Vagina (tissue), 2 donors: ENCODE measurements at regions not wholly inside any gene's neighbourhood (a gene's known extent, or its start where the extent isn't known, plus 50 kb on each side); places are given as distances from the start of the nearest gene placed in this dataset.

Source experiments
- DNase-seq, 2 donors: peaks; one replicate each; pipeline ENCODE4 v3.0.0-alpha.2; 2017; ENCODE audit errors: extremely low spot score in 2 of 2
- H3K27ac ChIP-seq: fragments of 200-600 bp; sonication (generic); one replicate; pipeline ENCODE4 v1.5.1; 2019
- H3K27me3 ChIP-seq: fragments of 200-600 bp; sonication (generic); one replicate; pipeline ENCODE4 v1.5.1; 2019
- H3K36me3 ChIP-seq, 2 donors: fragments of 200-600 bp; sonication (generic); one replicate each; pipeline ENCODE4 v1.5.1; 2017 to 2019
- H3K4me1 ChIP-seq: fragments of 200-600 bp; sonication (generic); one replicate; pipeline ENCODE4 v1.5.1; 2019
- H3K4me3 ChIP-seq, 2 donors: fragments of 200-600 bp; sonication (generic); 1 replicate in 1 of 2; 2 replicates in 1 of 2; pipeline ENCODE4 v1.5.1; 2016 to 2019
- H3K9me3 ChIP-seq: fragments of 200-600 bp; sonication (generic); one replicate; pipeline ENCODE4 v1.5.1; 2019
- POLR2A ChIP-seq, 2 donors: fragments of 450-650 bp; IDR thresholded peaks; one replicate each; pipeline ENCODE4 v1.6.1; 2017; ENCODE audit warnings: antibody characterized with exemption in 2 of 2, mild to moderate bottlenecking in 2 of 2, moderate library complexity in 2 of 2
- POLR2AphosphoS5 ChIP-seq, 2 donors: sonication (generic); formaldehyde crosslinking; IDR thresholded peaks; one replicate each; pipeline ENCODE4 v1.9.0; 2017; ENCODE audit warnings: antibody characterized with exemption in 2 of 2, mild to moderate bottlenecking in 2 of 2, low read depth in 1 of 2; ENCODE audit not compliant: insufficient read depth in 1 of 2
- intact Hi-C: fragments of 100-400 bp; cut with DNase I; formaldehyde crosslinking; loops from one replicate; pipeline ENCODE4 v1.15.1; 2023
- TF ChIP-seq, protein P1 (sequence below), 3 experiments: fragments of 450-650 bp in 2 of 3; fragments of 200-600 bp in 1 of 3; sonication (generic) in 1 of 3; IDR thresholded peaks; one replicate each; pipeline ENCODE4 v1.5.1; 2017 to 2019; ENCODE audit warnings: antibody characterized with exemption in 3 of 3, mild to moderate bottlenecking in 2 of 3, moderate library complexity in 2 of 3

GRCh38 chr16:48478393-48478792 is 93.2 kb upstream of the SIAH1 start:
- intact Hi-C loops, result no loop called here
- no peak for DNase-seq
- H3K27me3 ChIP-seq, result no peaks in the 10 kb centered on the region
- H3K4me3 ChIP-seq, result no peak overlapping the region
- no peaks in the 10 kb centered on the region for H3K4me1 ChIP-seq
- H3K36me3 ChIP-seq, result no peaks in the 10 kb centered on the region
- no peak overlapping the region for H3K27ac ChIP-seq
- TF ChIP-seq POLR2AphosphoS5 (IDR thresholded peaks at IDR 0.05; ENCODE audit: insufficient read depth in 1 of 2, low read depth in 1 of 2) (no peak), POLR2A (IDR thresholded peaks at IDR 0.05) (no peak)
- TF ChIP-seq, protein P1, sequence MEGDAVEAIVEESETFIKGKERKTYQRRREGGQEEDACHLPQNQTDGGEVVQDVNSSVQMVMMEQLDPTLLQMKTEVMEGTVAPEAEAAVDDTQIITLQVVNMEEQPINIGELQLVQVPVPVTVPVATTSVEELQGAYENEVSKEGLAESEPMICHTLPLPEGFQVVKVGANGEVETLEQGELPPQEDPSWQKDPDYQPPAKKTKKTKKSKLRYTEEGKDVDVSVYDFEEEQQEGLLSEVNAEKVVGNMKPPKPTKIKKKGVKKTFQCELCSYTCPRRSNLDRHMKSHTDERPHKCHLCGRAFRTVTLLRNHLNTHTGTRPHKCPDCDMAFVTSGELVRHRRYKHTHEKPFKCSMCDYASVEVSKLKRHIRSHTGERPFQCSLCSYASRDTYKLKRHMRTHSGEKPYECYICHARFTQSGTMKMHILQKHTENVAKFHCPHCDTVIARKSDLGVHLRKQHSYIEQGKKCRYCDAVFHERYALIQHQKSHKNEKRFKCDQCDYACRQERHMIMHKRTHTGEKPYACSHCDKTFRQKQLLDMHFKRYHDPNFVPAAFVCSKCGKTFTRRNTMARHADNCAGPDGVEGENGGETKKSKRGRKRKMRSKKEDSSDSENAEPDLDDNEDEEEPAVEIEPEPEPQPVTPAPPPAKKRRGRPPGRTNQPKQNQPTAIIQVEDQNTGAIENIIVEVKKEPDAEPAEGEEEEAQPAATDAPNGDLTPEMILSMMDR (IDR thresholded peaks at IDR 0.05), result no peak
- H3K9me3 ChIP-seq, result no peaks in the 10 kb centered on the region

DNA sequence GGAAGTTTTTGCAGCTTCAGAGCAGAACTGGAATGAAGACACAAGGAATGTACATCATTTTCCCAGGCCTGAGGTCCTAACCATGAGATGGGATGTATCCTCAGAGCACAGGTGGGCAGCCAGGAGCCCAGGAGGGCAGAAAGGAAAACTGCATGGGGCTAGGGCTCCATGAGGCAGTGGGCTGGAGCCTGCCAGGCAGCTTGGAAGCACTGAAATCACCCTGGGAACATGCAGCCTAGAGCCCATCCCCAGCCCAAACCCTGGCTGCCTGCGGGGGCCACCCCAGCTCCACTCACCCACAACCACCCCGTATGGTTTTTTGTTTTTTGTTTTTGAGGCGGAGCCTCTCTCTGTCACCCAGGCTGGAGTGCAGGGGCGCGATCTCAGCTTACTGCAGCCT is 86.2 kb upstream of the SIAH1 start:
- no peak overlapping the region for H3K4me3 ChIP-seq
- no peaks in the 10 kb centered on the region for H3K27me3 ChIP-seq
- H3K36me3 ChIP-seq, result no peaks in the 10 kb centered on the region
- no peaks in the 10 kb centered on the region for H3K4me1 ChIP-seq
- H3K9me3 ChIP-seq, result no peaks in the 10 kb centered on the region
- no peak for DNase-seq
- TF ChIP-seq POLR2AphosphoS5 (IDR thresholded peaks at IDR 0.05; ENCODE audit: insufficient read depth in 1 of 2, low read depth in 1 of 2) (no peak), POLR2A (IDR thresholded peaks at IDR 0.05) (no peak)
- TF ChIP-seq, protein P1 (IDR thresholded peaks at IDR 0.05), result no peak
- H3K27ac ChIP-seq, result no peak overlapping the region
- intact Hi-C loops, result no loop called here

- H3K4me1 ChIP-seq, result peaks cover 10% of the 10 kb centered on the region
- no peaks in the 10 kb centered on the region for H3K36me3 ChIP-seq
- no peaks in the 10 kb centered on the region for H3K9me3 ChIP-seq
- intact Hi-C loops, result no loop called here
- H3K27ac ChIP-seq, result no peak overlapping the region
- no peaks in the 10 kb centered on the region for H3K27me3 ChIP-seq
- no peak overlapping the region for H3K4me3 ChIP-seq
- TF ChIP-seq POLR2AphosphoS5 (IDR thresholded peaks at IDR 0.05; ENCODE audit: insufficient read depth in 1 of 2, low read depth in 1 of 2) (peak in 1 of 2 donors; percentile 45), POLR2A (IDR thresholded peaks at IDR 0.05) (no peak)
- TF ChIP-seq, protein P1 (IDR thresholded peaks at IDR 0.05), result no peak
- no peak for DNase-seq
Observed at GRCh38 chr16:48462106-48462740, 77.0 kb upstream of the SIAH1 start.

- intact Hi-C loops, result no loop called here
- Histone ChIP-seq H3K27me3 (no peaks in the 10 kb centered on the region), H3K36me3 (no peaks in the 10 kb centered on the region), H3K27ac (no peak overlapping the region), H3K4me3 (no peak overlapping the region), H3K4me1 (peaks cover 10% of the 10 kb centered on the region), H3K9me3 (no peaks in the 10 kb centered on the region)
- no peak for TF ChIP-seq POLR2A (IDR thresholded peaks at IDR 0.05)
- TF ChIP-seq, protein P1 (IDR thresholded peaks at IDR 0.05), result no peak
- no peak for TF ChIP-seq POLR2AphosphoS5 (IDR thresholded peaks at IDR 0.05; ENCODE audit: insufficient read depth in 1 of 2, low read depth in 1 of 2)
- no peak for DNase-seq
Observed at GRCh38 chr16:48459167-48459566, 74.0 kb upstream of the SIAH1 start.

- no peaks in the 10 kb centered on the region for H3K9me3 ChIP-seq
- H3K4me3 ChIP-seq, result no peak overlapping the region
- no peak for DNase-seq
- H3K4me1 ChIP-seq, result peaks cover 10% of the 10 kb centered on the region
- no peaks in the 10 kb centered on the region for H3K27me3 ChIP-seq
- no peak overlapping the region for H3K27ac ChIP-seq
- no peak for TF ChIP-seq POLR2AphosphoS5 (IDR thresholded peaks at IDR 0.05; ENCODE audit: insufficient read depth in 1 of 2, low read depth in 1 of 2)
- TF ChIP-seq, protein P1 (IDR thresholded peaks at IDR 0.05), result no peak
- no peak for TF ChIP-seq POLR2A (IDR thresholded peaks at IDR 0.05)
- intact Hi-C loops, result no loop called here
- no peaks in the 10 kb centered on the region for H3K36me3 ChIP-seq
Observed at GRCh38 chr16:48454051-48454450, 68.8 kb upstream of the SIAH1 start.
